Islet precursor cell (in vitro differentiated cells): ENCODE measurements at regions not wholly inside any gene's neighbourhood (a gene's known extent, or its start where the extent isn't known, plus 50 kb on each side); places are given as distances from the start of the nearest gene placed in this dataset.
"Not testable (repeated sequence)": the region's sequence is repeated elsewhere in the genome, so short reads cannot be mapped to it uniquely, and the experiment has no call there.

ENCODE experiments used
- DNase-seq: peaks from one replicate; pipeline ENCODE4 v3.0.0-alpha.2; 2018

- DNase-seq: no peak
Measured at GRCh38 chr15:53116169-53116568, 326.0 kb upstream of the ONECUT1 start.

GRCh38 chr15:53115563-53115962 lies 325.4 kb upstream of the ONECUT1 start:
- DNase-seq: no peak

GRCh38 chr15:53114960-53115359 lies 324.8 kb upstream of the ONECUT1 start:
- DNase-seq: no peak

GRCh38 chr15:53110999-53111398 lies 320.9 kb upstream of the ONECUT1 start:
- DNase-seq: no peak

- DNase-seq: no peak
Measured at GRCh38 chr15:53108319-53108718, 318.2 kb upstream of the ONECUT1 start.

- DNase-seq: no peak
Measured at GRCh38 chr15:53107855-53108254, 317.7 kb upstream of the ONECUT1 start.

- no peak for DNase-seq
Measured at GRCh38 chr15:53106505-53107286, 316.6 kb upstream of the ONECUT1 start.

GRCh38 chr15:53102483-53102882 lies 312.3 kb upstream of the ONECUT1 start:
- no peak for DNase-seq

GRCh38 chr15:53080484-53080883 lies 290.3 kb upstream of the ONECUT1 start:
- no peak for DNase-seq

GRCh38 chr15:53074221-53074620 lies 284.1 kb upstream of the ONECUT1 start:
- no peak for DNase-seq

- peak; percentile 98 for DNase-seq
Measured at GRCh38 chr15:53072077-53072476, 281.9 kb upstream of the ONECUT1 start.

- no peak for DNase-seq
Measured at GRCh38 chr15:53068636-53069035, 278.5 kb upstream of the ONECUT1 start.

- DNase-seq: no peak
Measured at GRCh38 chr15:53059273-53060043, 269.3 kb upstream of the ONECUT1 start.

GRCh38 chr15:53046153-53046790 lies 256.1 kb upstream of the ONECUT1 start:
- DNase-seq: no peak

GRCh38 chr15:53038655-53038941 lies 248.5 kb upstream of the ONECUT1 start:
- no peak for DNase-seq

GRCh38 chr15:53037904-53038654 lies 247.9 kb upstream of the ONECUT1 start:
- DNase-seq: no peak

GRCh38 chr15:53036641-53037040 lies 246.5 kb upstream of the ONECUT1 start:
- no peak for DNase-seq

- no peak for DNase-seq
Measured at GRCh38 chr15:53034767-53035245, 244.7 kb upstream of the ONECUT1 start.

- DNase-seq: no peak
Measured at GRCh38 chr15:53033709-53034108, 243.6 kb upstream of the ONECUT1 start.

- no peak for DNase-seq
Measured at GRCh38 chr15:53031469-53031868, 241.3 kb upstream of the ONECUT1 start.

GRCh38 chr15:53022788-53023187 lies 232.7 kb upstream of the ONECUT1 start:
- no peak for DNase-seq

- no peak for DNase-seq
Measured at GRCh38 chr15:53013329-53013728, 223.2 kb upstream of the ONECUT1 start.

- DNase-seq: not testable (repeated sequence)
Measured at GRCh38 chr15:53011779-53012178, 221.6 kb upstream of the ONECUT1 start.
